Left ventricle myocardium superior (tissue), 1 donor: ENCODE measurements at regions not wholly inside any gene's neighbourhood (a gene's known extent, or its start where the extent isn't known, plus 50 kb on each side); places are given as distances from the start of the nearest gene placed in this dataset.
A peak's percentile ranks its signal among the peaks of the same experiment; 100 is the strongest.

Experiments used
- ATAC-seq: fragments of 200-7000 bp; cut with Tn5 transposase; one replicate; pipeline ENCODE4 v1.9.1; 2020; ENCODE audit warnings: mild to moderate bottlenecking, moderate library complexity
- DNase-seq: peaks from one replicate; pipeline ENCODE4 v3.0.0-alpha.2; 2020
- intact Hi-C: fragments of 100-400 bp; cut with micrococcal nuclease; formaldehyde crosslinking; loops from one replicate; pipeline ENCODE4 v1.11.0; 2022
- donor health status: DM: no; HTN: yes; CAD: no; lungs with severe emphysema.

GRCh38 chr5:121667292-121667691 lies 184.4 kb upstream of the FTMT start:
- ATAC-seq (no peak), DNase-seq (no peak)
- intact Hi-C loops, result no loop called here

GRCh38 chr5:121668635-121669034 lies 183.0 kb upstream of the FTMT start:
- intact Hi-C loops, result no loop called here
- no peak for DNase-seq
- no peak for ATAC-seq

DNA sequence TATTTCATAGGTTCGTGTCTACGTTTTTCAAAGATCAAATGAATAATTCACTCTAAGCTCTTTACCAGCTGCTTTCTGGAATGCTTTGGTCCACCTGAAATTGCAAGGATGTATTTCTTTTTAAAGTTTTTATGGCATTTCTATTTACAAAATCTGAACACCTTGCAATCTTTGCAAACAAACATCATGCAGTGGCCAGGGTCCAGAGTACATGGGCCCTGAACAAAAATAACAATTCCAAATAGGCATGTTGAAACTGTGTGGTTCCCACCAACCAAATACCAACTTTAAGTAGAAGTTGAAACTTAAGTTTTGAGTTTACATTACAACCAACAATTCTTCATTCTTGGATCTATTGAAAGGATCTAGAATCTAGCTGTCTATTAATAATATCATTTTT lies 180.1 kb upstream of the FTMT start:
- intact Hi-C loops, result no loop called here
- ATAC-seq, result no peak
- DNase-seq, result no peak

- ATAC-seq (no peak), DNase-seq (no peak)
- intact Hi-C loops, result no loop called here
These were observed 175.8 kb upstream of the FTMT start for GRCh38 chr5:121675924-121676323.

DNA sequence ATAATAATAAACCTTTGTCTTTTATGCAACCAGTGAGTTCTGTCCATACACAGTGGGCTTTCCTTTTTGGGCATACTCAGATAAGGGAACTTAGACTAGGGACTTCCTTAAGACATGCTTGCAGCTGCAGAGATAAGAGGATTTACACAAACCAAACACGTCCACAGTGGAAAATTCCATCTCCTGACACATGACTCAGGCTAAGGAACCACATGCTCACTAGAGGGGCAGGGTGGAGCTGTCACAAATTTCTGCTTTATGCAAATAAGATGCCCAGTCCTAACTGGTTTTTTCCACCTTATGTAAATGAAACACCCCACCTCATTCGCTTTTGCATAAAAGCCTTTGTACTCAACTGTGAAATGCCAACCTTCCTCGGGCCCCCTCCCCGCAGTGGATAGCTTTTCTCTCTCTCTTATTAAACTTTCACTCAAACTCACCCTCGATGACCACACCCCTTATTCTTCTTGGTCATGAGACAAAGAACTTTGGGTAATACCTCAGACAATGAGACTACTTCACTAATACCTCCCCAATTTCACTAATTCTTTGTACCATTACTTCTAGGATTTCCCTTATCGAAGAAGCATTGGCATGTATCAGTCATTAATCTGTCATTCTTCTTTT lies 170.3 kb upstream of the FTMT start:
- intact Hi-C loops, result no loop called here
- no peak for ATAC-seq

DNA sequence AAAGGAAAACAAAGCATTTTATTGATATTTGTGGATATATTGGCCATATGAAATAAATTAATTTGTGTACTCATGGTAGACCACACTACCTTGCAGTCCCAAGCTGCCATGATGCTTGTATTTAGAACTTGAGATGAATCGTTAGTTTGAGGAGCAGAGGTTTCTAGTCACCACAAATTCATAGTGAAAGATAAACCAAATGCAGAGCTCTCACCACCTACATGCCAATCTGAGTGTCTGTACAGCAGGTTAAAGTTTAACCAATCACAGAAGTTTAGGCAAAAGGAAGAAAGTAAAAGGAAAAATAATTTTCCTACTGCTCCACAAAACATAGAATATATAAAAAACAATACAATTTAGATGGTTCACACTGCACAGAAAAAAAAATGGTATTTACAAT lies 163.6 kb upstream of the FTMT start:
- no peak for DNase-seq
- ATAC-seq, result no peak
- intact Hi-C loops, result no loop called here

More for the DNA sequence above, 170.3 kb upstream of the FTMT start:
- no peak for DNase-seq

GRCh38 chr5:121688781-121689180 lies 162.9 kb upstream of the FTMT start:
- intact Hi-C loops, result no loop called here
- DNase-seq (no peak), ATAC-seq (no peak)

DNA sequence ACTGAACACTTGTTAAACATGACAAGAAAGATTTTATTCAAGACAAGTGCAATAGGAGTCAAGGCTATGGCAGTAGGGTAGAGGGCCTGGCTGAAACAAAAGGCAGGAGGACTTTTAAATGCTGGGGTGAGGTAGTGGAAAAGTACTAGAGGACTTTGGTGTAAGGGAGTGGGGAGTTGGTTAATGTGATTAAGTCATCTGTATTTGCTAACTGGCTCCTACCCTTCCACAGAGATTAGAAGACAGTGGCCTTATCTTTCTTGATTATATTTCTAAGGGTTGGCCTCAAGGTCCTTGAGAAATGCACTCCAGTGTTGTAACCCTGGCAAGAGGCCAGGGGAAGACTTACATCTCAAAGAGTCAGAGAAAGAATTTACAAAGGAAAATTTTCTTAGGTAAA lies 160.2 kb upstream of the FTMT start:
- ATAC-seq (no peak), DNase-seq (no peak)
- intact Hi-C loops, result no loop called here

DNA sequence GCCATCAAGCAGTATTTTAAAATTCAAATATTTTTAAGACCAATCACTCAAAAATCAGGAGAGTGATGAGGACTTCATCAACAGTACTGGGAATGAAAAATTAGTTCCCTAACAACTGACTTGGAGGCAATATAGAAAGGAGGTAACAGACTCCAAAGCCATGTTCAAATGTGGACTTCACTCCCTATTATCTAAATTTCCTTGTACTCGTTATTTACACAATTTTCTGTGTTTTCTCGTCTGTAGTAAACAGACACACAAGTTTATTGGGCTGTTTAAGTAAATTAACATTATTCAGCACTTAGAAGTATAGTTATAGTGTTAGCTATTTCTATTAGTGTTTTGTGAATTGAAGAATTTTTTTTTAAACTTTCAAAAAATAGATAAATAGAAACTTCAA lies 159.5 kb upstream of the FTMT start:
- DNase-seq (no peak), ATAC-seq (no peak)
- intact Hi-C loops, result no loop called here

DNA sequence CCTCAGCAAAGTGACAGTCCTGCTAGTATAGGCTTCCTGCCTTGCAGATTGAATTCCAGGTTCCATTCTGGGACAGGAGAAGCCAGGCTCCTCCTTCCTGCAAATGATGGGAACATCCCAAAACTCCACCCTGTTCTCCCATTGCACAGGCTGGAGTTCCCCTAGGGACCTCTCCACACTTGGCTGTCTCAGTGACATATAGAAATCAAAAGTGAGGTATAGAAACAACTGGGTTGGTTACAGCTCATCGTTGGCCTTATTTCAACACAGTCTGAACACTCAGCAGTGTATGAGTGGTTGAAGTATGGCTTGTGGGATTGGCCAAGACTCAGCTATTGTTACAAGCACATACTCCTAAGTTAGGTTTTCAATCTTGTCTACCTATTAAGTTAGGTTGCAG lies 157.8 kb upstream of the FTMT start:
- intact Hi-C loops, result no loop called here
- DNase-seq (no peak), ATAC-seq (no peak)

- ATAC-seq (no peak), DNase-seq (no peak)
- intact Hi-C loops, result no loop called here
These were observed 156.4 kb upstream of the FTMT start for GRCh38 chr5:121695307-121695706.

GRCh38 chr5:121698690-121699089 lies 153.0 kb upstream of the FTMT start:
- intact Hi-C loops, result no loop called here
- ATAC-seq, result no peak

GRCh38 chr5:121701731-121702130 lies 150.0 kb upstream of the FTMT start:
- ATAC-seq (no peak), DNase-seq (no peak)
- intact Hi-C loops, result no loop called here

More at GRCh38 chr5:121698690-121699089, 153.0 kb upstream of the FTMT start:
- DNase-seq, result no peak

DNA sequence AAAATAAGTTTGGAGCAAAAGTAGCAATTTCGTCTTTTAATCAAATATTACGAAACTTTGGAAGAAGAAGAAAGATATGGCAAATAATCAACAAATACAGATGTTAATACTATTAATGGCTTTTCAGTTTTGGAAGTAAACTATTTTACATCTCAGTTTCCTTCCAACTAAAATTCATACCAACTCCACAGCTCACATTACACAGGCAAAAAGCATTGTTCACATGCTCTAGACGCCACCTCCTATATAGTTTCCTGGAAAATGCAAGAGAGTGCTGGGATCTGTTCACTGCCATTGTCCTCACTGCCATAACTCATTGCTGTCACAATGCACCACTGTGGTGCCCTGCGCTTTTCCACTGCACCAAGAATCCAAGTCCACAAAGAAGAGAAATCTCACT lies 149.0 kb upstream of the FTMT start:
- no peak for ATAC-seq
- intact Hi-C loops, result no loop called here
- no peak for DNase-seq

- no peak for ATAC-seq
- intact Hi-C loops, result no loop called here
- no peak for DNase-seq
These were observed 147.4 kb upstream of the FTMT start for GRCh38 chr5:121704291-121704690.

- DNase-seq (no peak), ATAC-seq (no peak)
- intact Hi-C loops, result no loop called here
These were observed 145.0 kb upstream of the FTMT start for GRCh38 chr5:121706686-121707085.

DNA sequence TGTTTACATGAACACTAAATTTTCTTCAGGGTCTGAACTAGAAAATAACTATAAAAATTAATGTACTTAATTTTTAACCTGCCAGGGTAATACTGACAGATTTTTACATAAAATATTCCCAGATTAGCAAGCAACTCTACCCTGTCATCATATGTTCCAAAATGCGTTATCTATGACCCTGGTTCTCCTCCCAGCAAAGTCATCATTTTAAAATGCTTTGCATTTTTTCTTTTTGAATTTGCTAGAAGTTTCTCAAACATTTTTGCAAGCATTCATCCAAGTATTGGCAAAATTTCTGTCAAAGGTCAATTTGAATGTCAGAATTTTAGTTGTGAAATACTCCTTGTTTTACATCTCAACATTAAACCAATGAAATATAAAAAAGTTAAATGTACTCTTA lies 144.5 kb upstream of the FTMT start:
- ATAC-seq, result no peak
- DNase-seq, result no peak
- intact Hi-C loops, result no loop called here

- ATAC-seq (no peak), DNase-seq (no peak)
- intact Hi-C loops, result no loop called here
These were observed 140.3 kb upstream of the FTMT start for GRCh38 chr5:121711416-121711815.

GRCh38 chr5:121719255-121719654 lies 132.4 kb upstream of the FTMT start:
- ATAC-seq, result no peak
- intact Hi-C loops, result no loop called here
- no peak for DNase-seq

DNA sequence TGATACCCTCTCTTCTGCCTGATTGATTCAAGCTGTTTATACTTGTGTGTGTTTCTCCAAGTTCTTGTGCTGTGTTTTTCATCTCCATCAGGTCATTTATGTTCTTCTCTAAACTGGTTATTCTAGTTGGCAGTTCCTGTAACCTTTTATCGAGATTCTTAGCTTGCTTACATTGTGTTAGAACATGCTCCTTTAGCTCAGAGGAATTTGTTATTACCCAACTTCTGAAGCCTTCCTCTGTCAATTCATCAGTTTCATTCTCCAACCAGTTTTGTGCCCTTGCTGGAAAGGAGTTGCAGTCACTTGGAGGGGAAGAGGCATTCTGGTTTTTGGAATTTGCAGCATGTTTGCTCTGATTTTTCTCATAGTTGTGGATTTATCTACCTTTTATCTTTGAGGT lies 126.2 kb upstream of the FTMT start:
- ATAC-seq, result no peak
- intact Hi-C loops, result no loop called here
- DNase-seq, result no peak

- DNase-seq (no peak), ATAC-seq (no peak)
- intact Hi-C loops, result no loop called here
These were observed 124.7 kb upstream of the FTMT start for GRCh38 chr5:121726991-121727390.

- DNase-seq, result no peak
- ATAC-seq, result peak; percentile 99
- intact Hi-C loops, result no loop called here
These were observed 120.3 kb upstream of the FTMT start for GRCh38 chr5:121731377-121731776.
